ENCODE measurements at regions not wholly inside any gene's neighbourhood (a gene's known extent, or its start where the extent isn't known, plus 50 kb on each side); places are given as distances from the start of the nearest gene placed in this dataset.

DNA sequence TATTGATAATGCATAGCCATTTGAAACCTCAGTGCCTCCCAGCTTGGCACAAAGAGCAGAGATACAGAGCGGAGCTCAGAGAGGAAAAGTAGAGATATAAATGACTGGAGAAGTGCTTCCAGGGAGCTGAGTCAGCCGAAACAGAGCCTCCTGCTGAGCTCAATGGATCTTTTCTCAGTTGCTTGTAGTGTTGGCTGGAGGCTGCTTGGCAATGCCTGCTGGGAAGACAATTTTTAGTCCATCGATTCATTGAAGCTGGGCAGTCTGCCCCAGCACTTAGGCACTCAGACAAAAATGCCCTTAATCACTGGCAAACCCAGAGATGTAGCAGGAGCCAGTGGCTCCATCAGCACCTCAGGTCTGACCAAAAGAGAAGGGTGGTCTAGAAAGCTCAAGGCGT lies 81.3 kb upstream of the SETBP1 start:
- intact Hi-C loops (cut with micrococcal nuclease), result no loop called here
- DNase-seq (ENCODE audit: low read depth, low spot score) (no peak), ATAC-seq (no peak)
- RAD21 ChIA-PET (ENCODE audit: low non-redundant PET in 1 of 2, low total read pairs in 2 of 2, uncharacterized antibody in 2 of 2, unreplicated experiment in 2 of 2), result no interaction called here
- no peak overlapping the region for H3K27ac ChIP-seq (ENCODE audit: low read depth, low read length)
- POLR2A ChIA-PET, result no interaction called here
- no peaks in the 10 kb centered on the region for H3K4me1 ChIP-seq (ENCODE audit: control insufficient read depth in 1 of 2, insufficient read depth in 2 of 2, low read length in 2 of 2)
- peaks cover 0 to 22% of the 10 kb centered on the region in 2 experiments; a peak in 2 of 4 replicates for H3K9me3 ChIP-seq (ENCODE audit: control insufficient read depth in 1 of 2, insufficient read depth in 1 of 2, low read depth in 1 of 2, low read length in 2 of 2)
- H3K4me3 ChIP-seq (replicated peaks in 1 of 2; ENCODE audit: low read depth in 1 of 2, low read length in 2 of 2), result no peak overlapping the region
- H3K9me2 ChIP-seq (ENCODE audit: insufficient read depth), result no peaks in the 10 kb centered on the region
- no peaks in the 10 kb centered on the region for H3K79me2 ChIP-seq (ENCODE audit: insufficient read depth, low read length)
- no peak overlapping the region for H3K9ac ChIP-seq (ENCODE audit: low read length)
- H3K27me3 ChIP-seq (ENCODE audit: insufficient read depth, low read length), result no peaks in the 10 kb centered on the region
- TF ChIP-seq ZNF274 (IDR thresholded peaks at IDR 0.05; ENCODE audit: low read depth, low read length) (no peak), POLR2A (IDR thresholded peaks at IDR 0.05; ENCODE audit: borderline replicate concordance, extremely low read depth, insufficient read depth, insufficient read length) (no peak), FOSL1 (IDR thresholded peaks at IDR 0.05; ENCODE audit: low read depth) (no peak), SIN3A (IDR thresholded peaks at IDR 0.05; ENCODE audit: low read depth) (no peak), EGR1 (IDR thresholded peaks at IDR 0.05; ENCODE audit: low read depth) (no peak), RAD21 (IDR thresholded peaks at IDR 0.05; ENCODE audit: low read depth) (no peak), POLR2AphosphoS5 (IDR thresholded peaks at IDR 0.05; ENCODE audit: low read depth, low read length) (no peak), EZH2phosphoT487 (IDR thresholded peaks at IDR 0.05; ENCODE audit: borderline replicate concordance) (no peak), TCF7L2 (IDR thresholded peaks at IDR 0.05; ENCODE audit: borderline replicate concordance, extremely low read depth, insufficient read depth, insufficient read length) (no peak), SP1 (IDR thresholded peaks at IDR 0.05; ENCODE audit: low read depth) (no peak), ZFX (IDR thresholded peaks at IDR 0.05) (no peak), CBX3 (IDR thresholded peaks at IDR 0.05; ENCODE audit: low read depth) (no peak)
- TF ChIP-seq, protein P1, sequence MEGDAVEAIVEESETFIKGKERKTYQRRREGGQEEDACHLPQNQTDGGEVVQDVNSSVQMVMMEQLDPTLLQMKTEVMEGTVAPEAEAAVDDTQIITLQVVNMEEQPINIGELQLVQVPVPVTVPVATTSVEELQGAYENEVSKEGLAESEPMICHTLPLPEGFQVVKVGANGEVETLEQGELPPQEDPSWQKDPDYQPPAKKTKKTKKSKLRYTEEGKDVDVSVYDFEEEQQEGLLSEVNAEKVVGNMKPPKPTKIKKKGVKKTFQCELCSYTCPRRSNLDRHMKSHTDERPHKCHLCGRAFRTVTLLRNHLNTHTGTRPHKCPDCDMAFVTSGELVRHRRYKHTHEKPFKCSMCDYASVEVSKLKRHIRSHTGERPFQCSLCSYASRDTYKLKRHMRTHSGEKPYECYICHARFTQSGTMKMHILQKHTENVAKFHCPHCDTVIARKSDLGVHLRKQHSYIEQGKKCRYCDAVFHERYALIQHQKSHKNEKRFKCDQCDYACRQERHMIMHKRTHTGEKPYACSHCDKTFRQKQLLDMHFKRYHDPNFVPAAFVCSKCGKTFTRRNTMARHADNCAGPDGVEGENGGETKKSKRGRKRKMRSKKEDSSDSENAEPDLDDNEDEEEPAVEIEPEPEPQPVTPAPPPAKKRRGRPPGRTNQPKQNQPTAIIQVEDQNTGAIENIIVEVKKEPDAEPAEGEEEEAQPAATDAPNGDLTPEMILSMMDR (IDR thresholded peaks at IDR 0.05 in 2 of 3, conservative IDR thresholded peaks at IDR 0.05 in 1 of 3; ENCODE audit: borderline replicate concordance in 1 of 3, insufficient read depth in 1 of 3, low read depth in 2 of 3, low read length in 2 of 3), result no peak
- TF ChIP-seq, protein P2, sequence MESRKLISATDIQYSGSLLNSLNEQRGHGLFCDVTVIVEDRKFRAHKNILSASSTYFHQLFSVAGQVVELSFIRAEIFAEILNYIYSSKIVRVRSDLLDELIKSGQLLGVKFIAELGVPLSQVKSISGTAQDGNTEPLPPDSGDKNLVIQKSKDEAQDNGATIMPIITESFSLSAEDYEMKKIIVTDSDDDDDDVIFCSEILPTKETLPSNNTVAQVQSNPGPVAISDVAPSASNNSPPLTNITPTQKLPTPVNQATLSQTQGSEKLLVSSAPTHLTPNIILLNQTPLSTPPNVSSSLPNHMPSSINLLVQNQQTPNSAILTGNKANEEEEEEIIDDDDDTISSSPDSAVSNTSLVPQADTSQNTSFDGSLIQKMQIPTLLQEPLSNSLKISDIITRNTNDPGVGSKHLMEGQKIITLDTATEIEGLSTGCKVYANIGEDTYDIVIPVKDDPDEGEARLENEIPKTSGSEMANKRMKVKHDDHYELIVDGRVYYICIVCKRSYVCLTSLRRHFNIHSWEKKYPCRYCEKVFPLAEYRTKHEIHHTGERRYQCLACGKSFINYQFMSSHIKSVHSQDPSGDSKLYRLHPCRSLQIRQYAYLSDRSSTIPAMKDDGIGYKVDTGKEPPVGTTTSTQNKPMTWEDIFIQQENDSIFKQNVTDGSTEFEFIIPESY (IDR thresholded peaks at IDR 0.05; ENCODE audit: extremely low read depth, insufficient replicate concordance, low read length), result no peak
- no peak overlapping the region for H2AFZ ChIP-seq (ENCODE audit: low read depth, low read length, poor library complexity, severe bottlenecking)
- H3K4me2 ChIP-seq (ENCODE audit: low read length), result no peak overlapping the region
- H4K20me1 ChIP-seq (ENCODE audit: insufficient read depth), result no peaks in the 10 kb centered on the region
- H3K36me3 ChIP-seq (ENCODE audit: control insufficient read depth in 1 of 2, insufficient read depth in 2 of 2, low read length in 2 of 2), result no peaks in the 10 kb centered on the region
- CTCF ChIA-PET, result no interaction called here
- no TSS peak for BruUV-seq (replicated peaks)

Data from HCT116 (cell line).